ENCODE measurements at regions not wholly inside any gene's neighbourhood (a gene's known extent, or its start where the extent isn't known, plus 50 kb on each side); places are given as distances from the start of the nearest gene placed in this dataset.

- ChIA-PET POLR2A (no interaction called here), CTCF (interaction anchor here (2.2 kb wide), 1 partner anchor 122 kb away, joined by 7 read pairs; no protein-coding TSS in a partner anchor)
- H3K27me3 Mint-ChIP-seq (ENCODE audit: low read depth): no peaks in the 10 kb centered on the region
- no peak overlapping the region for H3K4me3 Mint-ChIP-seq
- TF ChIP-seq ZNF317 (CRISPR knock-in tag; IDR thresholded peaks at IDR 0.05; ENCODE audit: borderline replicate concordance, low read depth): no peak
- no peak for TF ChIP-seq ATF1 (CRISPR knock-in tag; IDR thresholded peaks at IDR 0.05)
- no peak for TF ChIP-seq FOXK1 (CRISPR knock-in tag; IDR thresholded peaks at IDR 0.05)
- TF ChIP-seq ZNF396 (CRISPR knock-in tag; IDR thresholded peaks at IDR 0.05; ENCODE audit: borderline replicate concordance): no peak
- no peak for TF ChIP-seq TCF7 (CRISPR knock-in tag; IDR thresholded peaks at IDR 0.05; ENCODE audit: low read depth)
- no peak for TF ChIP-seq E2F5 (CRISPR knock-in tag; IDR thresholded peaks at IDR 0.05)
- no peak for TF ChIP-seq SOX15 (CRISPR knock-in tag; IDR thresholded peaks at IDR 0.05)
- TF ChIP-seq ZNF416 (CRISPR knock-in tag; IDR thresholded peaks at IDR 0.05): no peak
- no peak for TF ChIP-seq NFATC4 (CRISPR knock-in tag; IDR thresholded peaks at IDR 0.05)
- no peak for TF ChIP-seq NR1H2 (CRISPR knock-in tag; IDR thresholded peaks at IDR 0.05)
- no peak for TF ChIP-seq USF1 (CRISPR knock-in tag; IDR thresholded peaks at IDR 0.05)
- no peak for TF ChIP-seq HMGA2 (CRISPR knock-in tag; IDR thresholded peaks at IDR 0.05)
- no peak for TF ChIP-seq MYBL2 (CRISPR knock-in tag; IDR thresholded peaks at IDR 0.05)
- peaks cover 40% of the 10 kb centered on the region for H3K4me1 Mint-ChIP-seq
- ATAC-seq (no peak), DNase-seq (ENCODE audit: low spot score) (no peak)
- no peak overlapping the region for H3K27ac Mint-ChIP-seq
- no peaks in the 10 kb centered on the region for H3K36me3 Mint-ChIP-seq
- peaks cover 5% of the 10 kb centered on the region; the same call in 1 of the 2 replicates for H3K9me3 Mint-ChIP-seq
Observed at GRCh38 chr22:33983558-33983957, 63.3 kb upstream of the LARGE1 start.

- no peak for TF ChIP-seq ZNF423 (CRISPR knock-in tag; IDR thresholded peaks at IDR 0.05)
- no peak for TF ChIP-seq NR3C1 (CRISPR knock-in tag; conservative IDR thresholded peaks at IDR 0.05; ENCODE audit: low read depth)
- no peak for TF ChIP-seq NR1H2 (CRISPR knock-in tag; IDR thresholded peaks at IDR 0.05)
- TF ChIP-seq ESRRA (CRISPR knock-in tag; IDR thresholded peaks at IDR 0.05; ENCODE audit: borderline replicate concordance): no peak
- TF ChIP-seq GABPB1 (CRISPR knock-in tag; IDR thresholded peaks at IDR 0.05): no peak
- TF ChIP-seq ZNF219 (CRISPR knock-in tag; IDR thresholded peaks at IDR 0.05; ENCODE audit: borderline replicate concordance): no peak
- TF ChIP-seq ZNF396 (CRISPR knock-in tag; IDR thresholded peaks at IDR 0.05; ENCODE audit: borderline replicate concordance): no peak
- no peak for TF ChIP-seq RELA (CRISPR knock-in tag; IDR thresholded peaks at IDR 0.05; ENCODE audit: borderline replicate concordance)
- TF ChIP-seq ZSCAN18 (CRISPR knock-in tag; IDR thresholded peaks at IDR 0.05): no peak
- no peak for TF ChIP-seq PRRX2 (CRISPR knock-in tag; IDR thresholded peaks at IDR 0.05)
- TF ChIP-seq ZNF512 (CRISPR knock-in tag; IDR thresholded peaks at IDR 0.05; ENCODE audit: borderline replicate concordance): no peak
- TF ChIP-seq FOXP1 (CRISPR knock-in tag; IDR thresholded peaks at IDR 0.05; ENCODE audit: borderline replicate concordance): no peak
- no peak for TF ChIP-seq FOXP4 (CRISPR knock-in tag; IDR thresholded peaks at IDR 0.05)
- TF ChIP-seq ZNF317 (CRISPR knock-in tag; IDR thresholded peaks at IDR 0.05; ENCODE audit: borderline replicate concordance, low read depth): no peak
- TF ChIP-seq CTCF (IDR thresholded peaks at IDR 0.05): no peak
- no peak for TF ChIP-seq FOXK1 (CRISPR knock-in tag; IDR thresholded peaks at IDR 0.05)
- no peak overlapping the region for H3K4me3 Mint-ChIP-seq
- ATAC-seq (no peak), DNase-seq (ENCODE audit: low spot score) (no peak)
- H3K4me1 Mint-ChIP-seq: peaks cover 40% of the 10 kb centered on the region
- ChIA-PET CTCF (interaction anchor here (2.2 kb wide), 1 partner anchor 121 kb away, joined by 7 read pairs; no protein-coding TSS in a partner anchor), POLR2A (interaction anchor here (1.3 kb wide), 1 partner anchor 63 kb away, joined by 5 read pairs; no protein-coding TSS in a partner anchor)
- peaks cover 5% of the 10 kb centered on the region; the same call in 1 of the 2 replicates for H3K9me3 Mint-ChIP-seq
- no peaks in the 10 kb centered on the region for H3K36me3 Mint-ChIP-seq
- no peaks in the 10 kb centered on the region for H3K27me3 Mint-ChIP-seq (ENCODE audit: low read depth)
- H3K27ac Mint-ChIP-seq: no peak overlapping the region
Observed at GRCh38 chr22:33984211-33984610, 63.9 kb upstream of the LARGE1 start.

All from WTC11 (cell line).